ENCODE measurements at regions not wholly inside any gene's neighbourhood (a gene's known extent, or its start where the extent isn't known, plus 50 kb on each side); places are given as distances from the start of the nearest gene placed in this dataset.

GRCh38 chr5:56658972-56659371 is 156.4 kb upstream of the MAP3K1 start:
- Histone ChIP-seq H3K27me3 (ENCODE audit: insufficient read depth, low read length) (peaks cover 12% of the 10 kb centered on the region), H3K79me2 (ENCODE audit: insufficient read depth, low read length) (no peaks in the 10 kb centered on the region), H3K27ac (ENCODE audit: low read depth, low read length) (no peak overlapping the region), H3K4me1 (ENCODE audit: insufficient read depth, low read length) (no peaks in the 10 kb centered on the region), H2AFZ (ENCODE audit: low read length) (no peak overlapping the region), H4K20me1 (ENCODE audit: insufficient read depth, low read length) (no peaks in the 10 kb centered on the region), H3K36me3 (ENCODE audit: insufficient read depth, low read length) (no peaks in the 10 kb centered on the region), H3K4me3 (ENCODE audit: insufficient read depth, low read length) (no peak overlapping the region), H3K9me3 (ENCODE audit: low read depth, low read length) (no peaks in the 10 kb centered on the region), H3K4me2 (ENCODE audit: insufficient read depth, low read length) (no peak overlapping the region)
- no peak for TF ChIP-seq CTCF (IDR thresholded peaks at IDR 0.05; ENCODE audit: extremely low read depth, low read depth, low read length)
- DNase-seq (ENCODE audit: insufficient read length, low spot score, missing footprints): no peak

- no peak for DNase-seq (ENCODE audit: insufficient read length, low spot score, missing footprints)
- Histone ChIP-seq H3K27me3 (ENCODE audit: insufficient read depth, low read length) (peaks cover 8% of the 10 kb centered on the region), H3K9me3 (ENCODE audit: low read depth, low read length) (no peaks in the 10 kb centered on the region), H3K4me3 (ENCODE audit: insufficient read depth, low read length) (no peak overlapping the region), H3K36me3 (ENCODE audit: insufficient read depth, low read length) (no peaks in the 10 kb centered on the region), H3K4me1 (ENCODE audit: insufficient read depth, low read length) (no peaks in the 10 kb centered on the region), H3K27ac (ENCODE audit: low read depth, low read length) (no peak overlapping the region), H3K79me2 (ENCODE audit: insufficient read depth, low read length) (no peaks in the 10 kb centered on the region), H4K20me1 (ENCODE audit: insufficient read depth, low read length) (no peaks in the 10 kb centered on the region), H3K4me2 (ENCODE audit: insufficient read depth, low read length) (no peak overlapping the region), H2AFZ (ENCODE audit: low read length) (no peak overlapping the region)
- TF ChIP-seq CTCF (IDR thresholded peaks at IDR 0.05; ENCODE audit: extremely low read depth, low read depth, low read length): no peak
Measured at GRCh38 chr5:56656846-56657726, 158.3 kb upstream of the MAP3K1 start.

- no peak for TF ChIP-seq CTCF (IDR thresholded peaks at IDR 0.05; ENCODE audit: extremely low read depth, low read depth, low read length)
- Histone ChIP-seq H3K4me3 (ENCODE audit: insufficient read depth, low read length) (no peak overlapping the region), H3K79me2 (ENCODE audit: insufficient read depth, low read length) (no peaks in the 10 kb centered on the region), H3K9me3 (ENCODE audit: low read depth, low read length) (no peaks in the 10 kb centered on the region), H3K27me3 (ENCODE audit: insufficient read depth, low read length) (peaks cover 3% of the 10 kb centered on the region), H3K4me2 (ENCODE audit: insufficient read depth, low read length) (no peak overlapping the region), H3K27ac (ENCODE audit: low read depth, low read length) (no peak overlapping the region), H3K4me1 (ENCODE audit: insufficient read depth, low read length) (no peaks in the 10 kb centered on the region), H4K20me1 (ENCODE audit: insufficient read depth, low read length) (no peaks in the 10 kb centered on the region), H3K36me3 (ENCODE audit: insufficient read depth, low read length) (no peaks in the 10 kb centered on the region), H2AFZ (ENCODE audit: low read length) (no peak overlapping the region)
- DNase-seq (ENCODE audit: insufficient read length, low spot score, missing footprints): no peak
Measured at GRCh38 chr5:56651893-56652292, 163.5 kb upstream of the MAP3K1 start.

GRCh38 chr5:56650386-56650785 is 165.0 kb upstream of the MAP3K1 start:
- Histone ChIP-seq H3K4me2 (ENCODE audit: insufficient read depth, low read length) (no peak overlapping the region), H3K9me3 (ENCODE audit: low read depth, low read length) (no peaks in the 10 kb centered on the region)

More at GRCh38 chr5:56650386-56650785, 165.0 kb upstream of the MAP3K1 start:
- H3K27me3 ChIP-seq (ENCODE audit: insufficient read depth, low read length): peaks cover 2% of the 10 kb centered on the region
- DNase-seq (ENCODE audit: insufficient read length, low spot score, missing footprints): no peak
- H2AFZ ChIP-seq (ENCODE audit: low read length): no peak overlapping the region
- no peak overlapping the region for H3K4me3 ChIP-seq (ENCODE audit: insufficient read depth, low read length)
- H3K79me2 ChIP-seq (ENCODE audit: insufficient read depth, low read length): no peaks in the 10 kb centered on the region
- no peak for TF ChIP-seq CTCF (IDR thresholded peaks at IDR 0.05; ENCODE audit: extremely low read depth, low read depth, low read length)
- H3K4me1 ChIP-seq (ENCODE audit: insufficient read depth, low read length): no peaks in the 10 kb centered on the region
- no peaks in the 10 kb centered on the region for H3K36me3 ChIP-seq (ENCODE audit: insufficient read depth, low read length)
- no peaks in the 10 kb centered on the region for H4K20me1 ChIP-seq (ENCODE audit: insufficient read depth, low read length)
- no peak overlapping the region for H3K27ac ChIP-seq (ENCODE audit: low read depth, low read length)

Measured in osteoblast (primary cell).